Left lung (tissue), 4 donors: ENCODE measurements at regions not wholly inside any gene's neighbourhood (a gene's known extent, or its start where the extent isn't known, plus 50 kb on each side); places are given as distances from the start of the nearest gene placed in this dataset.
"Not testable (repeated sequence)": the region's sequence is repeated elsewhere in the genome, so short reads cannot be mapped to it uniquely, and the experiment has no call there.

ENCODE experiments used
- ATAC-seq: fragments of 200-7000 bp; cut with Tn5 transposase; one replicate; pipeline ENCODE4 v1.9.1; 2020; ENCODE audit warnings: moderate library complexity
- DNase-seq, 4 donors: peaks; one replicate each; pipeline ENCODE4 v3.0.0-alpha.2; 2013 to 2020
- H3K27ac ChIP-seq, 2 donors: fragments of 200-600 bp; sonication (generic) in 1 of 2; one replicate each; pipeline versions ENCODE4 v1.5.0 to v1.8.0; 2020 to 2021
- H3K27me3 ChIP-seq, 2 donors: fragments of 200-600 bp; sonication (generic) in 1 of 2; one replicate each; pipeline versions ENCODE4 v1.5.0 to v1.8.0; 2020 to 2021
- H3K36me3 ChIP-seq, 2 donors: fragments of 200-600 bp; sonication (generic) in 1 of 2; one replicate each; pipeline versions ENCODE4 v1.5.0 to v1.8.0; 2020 to 2021
- H3K4me1 ChIP-seq, 2 donors: fragments of 200-600 bp; one replicate each; pipeline ENCODE4 v1.8.0; 2021
- H3K4me3 ChIP-seq, 2 donors: fragments of 200-600 bp; sonication (generic) in 1 of 2; one replicate each; pipeline versions ENCODE4 v1.5.0 to v1.8.0; 2020 to 2021; ENCODE audit warnings: mild to moderate bottlenecking in 1 of 2
- H3K9me3 ChIP-seq, 2 donors: fragments of 200-600 bp; sonication (generic) in 1 of 2; one replicate each; pipeline versions ENCODE4 v1.5.0 to v1.8.0; 2020 to 2021
- CTCF ChIP-seq, 2 donors: fragments of 200-600 bp; sonication (generic) in 1 of 2; IDR thresholded peaks; one replicate each; pipeline versions ENCODE4 v1.5.0 to v1.8.0; 2021; ENCODE audit warnings: antibody characterized with exemption in 2 of 2
- intact Hi-C, 2 donors: fragments of 100-400 bp; cut with DNase I; formaldehyde crosslinking; loops; one replicate each; pipeline versions ENCODE4 v1.11.2 to v1.14.2; 2022
- donor health status: DM: no; HTN: yes; CAD: no.
- donor health status: DM: no; HTN: no; CAD: no.

GRCh38 chr16:21524068-21524751 lies 75.2 kb upstream of the METTL9 start:
- Histone ChIP-seq H3K27me3 (no peaks in the 10 kb centered on the region), H3K36me3 (no peaks in the 10 kb centered on the region), H3K9me3 (no peaks in the 10 kb centered on the region), H3K27ac (no peak overlapping the region), H3K4me1 (peaks cover 0 to 4% of the 10 kb centered on the region in 2 donors), H3K4me3 (no peak overlapping the region)
- no peak for TF ChIP-seq CTCF (IDR thresholded peaks at IDR 0.05)
- ATAC-seq (no peak), DNase-seq (peak in 1 of 4 donors; percentile 49)
- intact Hi-C loops, result no loop called here

- H3K27ac ChIP-seq, H3K9me3 ChIP-seq, DNase-seq, ATAC-seq, H3K36me3 ChIP-seq, H3K27me3 ChIP-seq, intact Hi-C loops, H3K4me1 ChIP-seq, H3K4me3 ChIP-seq: not testable (repeated sequence)
These were observed 74.7 kb upstream of the METTL9 start for GRCh38 chr16:21524752-21525028.

GRCh38 chr16:21525029-21525895 lies 74.1 kb upstream of the METTL9 start:
- H3K36me3 ChIP-seq, intact Hi-C loops, H3K27me3 ChIP-seq, ATAC-seq, H3K4me3 ChIP-seq, H3K27ac ChIP-seq, H3K4me1 ChIP-seq, H3K9me3 ChIP-seq: not testable (repeated sequence)
- peak in 2 of 4 donors; percentile 32 to 83 for DNase-seq

- H3K27ac ChIP-seq, H3K36me3 ChIP-seq, H3K9me3 ChIP-seq, H3K4me1 ChIP-seq, H3K27me3 ChIP-seq, ATAC-seq, H3K4me3 ChIP-seq, intact Hi-C loops: not testable (repeated sequence)
- peak in 2 of 4 donors; percentile 29 to 68 for DNase-seq
These were observed 73.1 kb upstream of the METTL9 start for GRCh38 chr16:21525956-21526922.

- Histone ChIP-seq H3K27me3 (no peaks in the 10 kb centered on the region), H3K4me3 (no peak overlapping the region), H3K9me3 (no peaks in the 10 kb centered on the region), H3K4me1 (no peaks in the 10 kb centered on the region), H3K36me3 (no peaks in the 10 kb centered on the region), H3K27ac (no peak overlapping the region)
- no peak for TF ChIP-seq CTCF (IDR thresholded peaks at IDR 0.05)
- DNase-seq, result peak in 2 of 4 donors; percentile 12 to 70
- intact Hi-C loops, result no loop called here
- no peak for ATAC-seq
These were observed 72.2 kb upstream of the METTL9 start for GRCh38 chr16:21526923-21527807.

GRCh38 chr16:21529060-21529658 lies 70.2 kb upstream of the METTL9 start:
- intact Hi-C loops, H3K4me3 ChIP-seq, H3K4me1 ChIP-seq, DNase-seq, H3K27me3 ChIP-seq, H3K36me3 ChIP-seq, H3K27ac ChIP-seq, ATAC-seq, H3K9me3 ChIP-seq: not testable (repeated sequence)

GRCh38 chr16:21530729-21531383 lies 68.5 kb upstream of the METTL9 start:
- intact Hi-C loops, H3K27ac ChIP-seq, H3K4me3 ChIP-seq, H3K9me3 ChIP-seq, H3K36me3 ChIP-seq, H3K4me1 ChIP-seq, H3K27me3 ChIP-seq: not testable (repeated sequence)
- peak; percentile 53 for ATAC-seq
- DNase-seq, result peak in 1 of 4 donors; percentile 27

- H3K27ac ChIP-seq, intact Hi-C loops, H3K4me3 ChIP-seq, ATAC-seq, H3K9me3 ChIP-seq, H3K36me3 ChIP-seq, H3K4me1 ChIP-seq, H3K27me3 ChIP-seq: not testable (repeated sequence)
- peak in 1 of 4 donors; percentile 42 for DNase-seq
These were observed 66.4 kb upstream of the METTL9 start for GRCh38 chr16:21532996-21533395.

GRCh38 chr16:21533474-21533873 lies 65.9 kb upstream of the METTL9 start:
- H3K27ac ChIP-seq, H3K4me1 ChIP-seq, H3K27me3 ChIP-seq, H3K36me3 ChIP-seq, H3K9me3 ChIP-seq, H3K4me3 ChIP-seq, ATAC-seq, intact Hi-C loops: not testable (repeated sequence)
- peak in 1 of 4 donors; percentile 26 for DNase-seq
